Thoracic aorta (tissue), 2 donors: ENCODE measurements at regions not wholly inside any gene's neighbourhood (a gene's known extent, or its start where the extent isn't known, plus 50 kb on each side); places are given as distances from the start of the nearest gene placed in this dataset.
"Not testable (repeated sequence)": the region's sequence is repeated elsewhere in the genome, so short reads cannot be mapped to it uniquely, and the experiment has no call there.

Experiments
- ATAC-seq: fragments of 150-250 bp; one replicate; pipeline ENCODE4 v1.8.0; 2017; ENCODE audit warnings: low read depth; ENCODE audit not compliant: insufficient number of reproducible peaks, low FRiP score
- DNase-seq: peaks from one replicate; pipeline ENCODE4 v3.0.0-alpha.2; 2020; ENCODE audit warnings: low spot score
- H3K27ac ChIP-seq, 2 donors: fragments of 200-600 bp; sonication (generic); 1 replicate in 1 of 2; 2 replicates in 1 of 2; pipeline ENCODE4 v1.5.1; 2016; ENCODE audit warnings: mild to moderate bottlenecking in 2 of 2, moderate library complexity in 2 of 2
- H3K27me3 ChIP-seq: fragments of 200-600 bp; sonication (generic); replicated peaks from 2 replicates; pipeline ENCODE4 v1.6.0; 2016; ENCODE audit warnings: mild to moderate bottlenecking; ENCODE audit not compliant: insufficient read depth
- H3K36me3 ChIP-seq: fragments of 200-600 bp; sonication (generic); one replicate; pipeline ENCODE4 v1.5.1; 2016
- H3K4me1 ChIP-seq, 2 donors: fragments of 200-600 bp; sonication (generic); 1 replicate in 1 of 2; 2 replicates in 1 of 2; pipeline versions ENCODE4 v1.5.1 to v1.6.0; 2016; ENCODE audit warnings: low read depth in 2 of 2, mild to moderate bottlenecking in 1 of 2; ENCODE audit not compliant: control insufficient read depth in 1 of 2
- H3K4me3 ChIP-seq: fragments of 200-600 bp; sonication (generic); 2 replicates; pipeline ENCODE4 v1.5.1; 2016; ENCODE audit warnings: mild to moderate bottlenecking
- H3K9me3 ChIP-seq: fragments of 200-600 bp; sonication (generic); 2 replicates; pipeline ENCODE4 v1.5.1; 2016
- CTCF ChIP-seq: fragments of 200-600 bp; sonication (generic); IDR thresholded peaks from one replicate; pipeline ENCODE4 v1.5.1; 2019; ENCODE audit warnings: antibody characterized with exemption

- H3K27ac ChIP-seq, result no peak overlapping the region
Measured at GRCh38 chr5:108560166-108560565, 178.3 kb upstream of the FBXL17 start.

GRCh38 chr5:108558840-108559239 is 176.9 kb upstream of the FBXL17 start:
- not testable (repeated sequence) for H3K36me3 ChIP-seq, H3K4me3 ChIP-seq, H3K27me3 ChIP-seq, ATAC-seq, DNase-seq, H3K27ac ChIP-seq, H3K9me3 ChIP-seq
- peaks cover 0 to 11% of the 10 kb centered on the region in 2 donors for H3K4me1 ChIP-seq

More at GRCh38 chr5:108560166-108560565, 178.3 kb upstream of the FBXL17 start:
- peaks cover 0 to 11% of the 10 kb centered on the region in 2 donors for H3K4me1 ChIP-seq
- H3K4me3 ChIP-seq, result no peak overlapping the region
- ATAC-seq (no peak), DNase-seq (no peak)
- H3K36me3 ChIP-seq, result no peaks in the 10 kb centered on the region
- H3K9me3 ChIP-seq, result no peaks in the 10 kb centered on the region
- no peak for TF ChIP-seq CTCF
- H3K27me3 ChIP-seq, result no peaks in the 10 kb centered on the region

GRCh38 chr5:108558142-108558541 is 176.2 kb upstream of the FBXL17 start:
- not testable (repeated sequence) for H3K27ac ChIP-seq, H3K9me3 ChIP-seq, H3K27me3 ChIP-seq, DNase-seq, ATAC-seq, H3K4me3 ChIP-seq, H3K36me3 ChIP-seq
- H3K4me1 ChIP-seq, result peaks cover 0 to 11% of the 10 kb centered on the region in 2 donors

- Histone ChIP-seq H3K27ac (no peak overlapping the region), H3K36me3 (no peaks in the 10 kb centered on the region), H3K4me3 (no peak overlapping the region), H3K27me3 (no peaks in the 10 kb centered on the region), H3K9me3 (no peaks in the 10 kb centered on the region), H3K4me1 (peaks cover 0 to 11% of the 10 kb centered on the region in 2 donors)
- DNase-seq (no peak), ATAC-seq (no peak)
- TF ChIP-seq CTCF, result no peak
Measured at GRCh38 chr5:108557686-108558085, 175.8 kb upstream of the FBXL17 start.

GRCh38 chr5:108556441-108557145 is 174.7 kb upstream of the FBXL17 start:
- no peaks in the 10 kb centered on the region for H3K9me3 ChIP-seq
- no peaks in the 10 kb centered on the region for H3K36me3 ChIP-seq
- no peak for ATAC-seq
- peaks cover 0 to 11% of the 10 kb centered on the region in 2 donors for H3K4me1 ChIP-seq
- no peak overlapping the region for H3K4me3 ChIP-seq
- H3K27ac ChIP-seq, result no peak overlapping the region
- no peak for TF ChIP-seq CTCF
- no peaks in the 10 kb centered on the region for H3K27me3 ChIP-seq
- no peak for DNase-seq

- Histone ChIP-seq H3K27ac (no peak overlapping the region), H3K36me3 (no peaks in the 10 kb centered on the region), H3K27me3 (no peaks in the 10 kb centered on the region), H3K4me1 (no peaks in the 10 kb centered on the region), H3K9me3 (no peaks in the 10 kb centered on the region), H3K4me3 (no peak overlapping the region)
- no peak for TF ChIP-seq CTCF
- ATAC-seq (no peak), DNase-seq (no peak)
Measured at GRCh38 chr5:108548684-108549596, 167.0 kb upstream of the FBXL17 start.
